KBM-7 (cell line): ENCODE measurements at regions not wholly inside any gene's neighbourhood (a gene's known extent, or its start where the extent isn't known, plus 50 kb on each side); places are given as distances from the start of the nearest gene placed in this dataset.
"Not testable (repeated sequence)": the region's sequence is repeated elsewhere in the genome, so short reads cannot be mapped to it uniquely, and the experiment has no call there.

Experiments used
- DNase-seq: peaks from one replicate; pipeline ENCODE4 v3.0.0-alpha.2; 2015
- in situ Hi-C: fragments of 300-500 bp; cut with MboI; formaldehyde crosslinking; loops from 2 replicates; pipeline ENCODE4 v1.14.3; 2020; ENCODE audit warnings: low sequenced_read_pairs, low pct_unique_long_range_greater_than_20kb, mixed read lengths

GRCh38 chr16:16552819-16553340 is 173.9 kb downstream of the NPIPA7 start:
- DNase-seq, in situ Hi-C loops: not testable (repeated sequence)

GRCh38 chr16:16559179-16559740 is 180.3 kb downstream of the NPIPA7 start:
- in situ Hi-C loops, DNase-seq: not testable (repeated sequence)

GRCh38 chr16:16561532-16561931 is 182.6 kb downstream of the NPIPA7 start:
- in situ Hi-C loops = not testable (repeated sequence)

GRCh38 chr16:16563962-16564361 is 185.0 kb downstream of the NPIPA7 start:
- in situ Hi-C loops, DNase-seq: not testable (repeated sequence)

More at GRCh38 chr16:16561532-16561931, 182.6 kb downstream of the NPIPA7 start:
- DNase-seq = not testable (repeated sequence)

GRCh38 chr16:16565326-16565725 is 186.4 kb downstream of the NPIPA7 start:
- in situ Hi-C loops, DNase-seq: not testable (repeated sequence)

GRCh38 chr16:16570055-16570454 is 191.1 kb downstream of the NPIPA7 start:
- in situ Hi-C loops, DNase-seq: not testable (repeated sequence)

- DNase-seq, in situ Hi-C loops: not testable (repeated sequence)
Measured at GRCh38 chr16:16570874-16571273, 191.9 kb downstream of the NPIPA7 start.

GRCh38 chr16:16572130-16572774 is 193.3 kb downstream of the NPIPA7 start:
- in situ Hi-C loops, DNase-seq: not testable (repeated sequence)

- peak; percentile 1 for DNase-seq
- in situ Hi-C loops = not testable (repeated sequence)
Measured at GRCh38 chr16:16577062-16577461, 198.1 kb downstream of the NPIPA7 start.

- no peak for DNase-seq
- in situ Hi-C loops = no loop called here
Measured at GRCh38 chr16:16578701-16579100, 199.8 kb downstream of the NPIPA7 start.

- in situ Hi-C loops = not testable (repeated sequence)
Measured at GRCh38 chr16:16582916-16583315, 204.0 kb downstream of the NPIPA7 start.

GRCh38 chr16:16586073-16586651 is 207.2 kb downstream of the NPIPA7 start:
- DNase-seq, in situ Hi-C loops: not testable (repeated sequence)

More at GRCh38 chr16:16582916-16583315, 204.0 kb downstream of the NPIPA7 start:
- DNase-seq = not testable (repeated sequence)

- in situ Hi-C loops, DNase-seq: not testable (repeated sequence)
Measured at GRCh38 chr16:16586969-16587368, 208.0 kb downstream of the NPIPA7 start.

- DNase-seq, in situ Hi-C loops: not testable (repeated sequence)
Measured at GRCh38 chr16:16588436-16588835, 209.5 kb downstream of the NPIPA7 start.

GRCh38 chr16:16590654-16591318 is 211.8 kb downstream of the NPIPA7 start:
- DNase-seq, in situ Hi-C loops: not testable (repeated sequence)

GRCh38 chr16:16593156-16593863 is 214.4 kb downstream of the NPIPA7 start:
- DNase-seq = peak; percentile 24
- in situ Hi-C loops = not testable (repeated sequence)

GRCh38 chr16:16595029-16595718 is 216.2 kb downstream of the NPIPA7 start:
- in situ Hi-C loops = not testable (repeated sequence)

GRCh38 chr16:16601239-16601638 is 222.3 kb downstream of the NPIPA7 start:
- in situ Hi-C loops = not testable (repeated sequence)

More at GRCh38 chr16:16595029-16595718, 216.2 kb downstream of the NPIPA7 start:
- not testable (repeated sequence) for DNase-seq

More at GRCh38 chr16:16601239-16601638, 222.3 kb downstream of the NPIPA7 start:
- not testable (repeated sequence) for DNase-seq
